IMR-90 (cell line): ENCODE measurements at regions not wholly inside any gene's neighbourhood (a gene's known extent, or its start where the extent isn't known, plus 50 kb on each side); places are given as distances from the start of the nearest gene placed in this dataset.

Source experiments
- ATAC-seq: fragments of 200-7000 bp; cut with Tn5 transposase; 2 replicates; pipeline ENCODE4 v1.9.1; 2020; ENCODE audit warnings: low read depth, mild to moderate bottlenecking, moderate library complexity
- BruUV-seq: library from RNA; stranded (reverse); fragments of 400-500 nt; replicated peaks from 2 replicates; lab custom pipeline; 2021; lab: Mats Ljungman, UMichigan
- CTCF ChIA-PET: fragments of 300-600 bp; formaldehyde crosslinking; extraction: SDS; loops from one replicate; lab custom pipeline; 2021; ENCODE audit warnings: antibody characterized with exemption; lab: Yijun Ruan, JAX
- POLR2A ChIA-PET: fragments of 300-600 bp; sonication (Branson Sonifier 250); formaldehyde crosslinking; loops from one replicate; lab custom pipeline; 2022; ENCODE audit warnings: antibody characterized with exemption; ENCODE audit not compliant: unreplicated experiment; lab: Charles Lee
- DNase-seq: peaks from one replicate; pipeline ENCODE4 v3.0.0; 2013
- H2AFZ ChIP-seq: replicated peaks from 2 replicates; pipeline ENCODE3; 2013; ENCODE audit warnings: low read length, mild to moderate bottlenecking; ENCODE audit not compliant: poor library complexity
- H2AK5ac ChIP-seq: 2 replicates; pipeline ENCODE4 v1.6.1; 2013; ENCODE audit warnings: low read depth, low read length, inconsistent platforms
- H2AK9ac ChIP-seq: replicated peaks from 2 replicates; pipeline ENCODE3; 2013; ENCODE audit warnings: mild to moderate bottlenecking, low read depth, low read length, moderate library complexity; ENCODE audit not compliant: poor library complexity
- H2BK120ac ChIP-seq: 2 replicates; pipeline ENCODE4 v1.6.1; 2013; ENCODE audit warnings: low read depth, low read length, inconsistent platforms
- H2BK15ac ChIP-seq: 3 replicates; pipeline ENCODE4 v1.6.1; 2013; ENCODE audit warnings: low read depth, low read length, inconsistent platforms
- H2BK20ac ChIP-seq: 2 replicates; pipeline ENCODE4 v1.6.1; 2013; ENCODE audit warnings: low read depth, mild to moderate bottlenecking, inconsistent platforms, low read length, moderate library complexity
- H2BK5ac ChIP-seq: 2 replicates; pipeline ENCODE4 v1.6.1; 2013; ENCODE audit warnings: mild to moderate bottlenecking, low read depth, low read length, inconsistent platforms; ENCODE audit not compliant: poor library complexity, severe bottlenecking
- H3K14ac ChIP-seq: replicated peaks from 2 replicates; pipeline ENCODE4 v1.6.1; 2013; ENCODE audit warnings: low read depth, low read length, inconsistent platforms
- H3K18ac ChIP-seq: 2 replicates; pipeline ENCODE4 v1.6.1; 2013; ENCODE audit warnings: low read depth, low read length, control low read depth
- H3K23ac ChIP-seq: 2 replicates; pipeline ENCODE4 v1.6.1; 2013; ENCODE audit warnings: low read depth, low read length, inconsistent platforms
- H3K27ac ChIP-seq: 2 replicates; pipeline ENCODE4 v1.5.1; 2013; ENCODE audit warnings: mild to moderate bottlenecking, control low read depth, low read length; ENCODE audit not compliant: insufficient read depth
- H3K27me3 ChIP-seq: 2 replicates; pipeline ENCODE4 v1.6.1; 2013; ENCODE audit warnings: low read length; ENCODE audit not compliant: control insufficient read depth, insufficient read depth
- H3K36me3 ChIP-seq: 2 replicates; pipeline ENCODE4 v1.6.1; 2013; ENCODE audit warnings: low read length, mixed read lengths; ENCODE audit not compliant: control insufficient read depth, insufficient read depth
- H3K4ac ChIP-seq: 2 replicates; pipeline ENCODE4 v1.6.1; 2013; ENCODE audit warnings: low read depth, low read length, inconsistent platforms
- H3K4me1 ChIP-seq: 2 replicates; pipeline ENCODE4 v1.6.1; 2013; ENCODE audit warnings: low read length, mixed read lengths; ENCODE audit not compliant: control insufficient read depth, insufficient read depth
- H3K4me2 ChIP-seq: 2 replicates; pipeline ENCODE4 v1.6.1; 2013; ENCODE audit warnings: low read depth, mild to moderate bottlenecking, control low read depth, low read length, moderate library complexity
- H3K4me3 ChIP-seq: 2 replicates; pipeline ENCODE4 v1.5.1; 2013; ENCODE audit warnings: low read depth, mild to moderate bottlenecking, control low read depth, low read length, moderate library complexity; ENCODE audit not compliant: insufficient read depth
- H3K56ac ChIP-seq: 2 replicates; pipeline ENCODE4 v1.6.1; 2013; ENCODE audit warnings: low read length, inconsistent platforms; ENCODE audit not compliant: insufficient read depth; ENCODE audit errors: extremely low read depth
- H3K79me1 ChIP-seq, 2 experiments: 2 replicates each; pipeline ENCODE4 v1.6.1; 2013; ENCODE audit warnings: low read length in 2 of 2, inconsistent platforms in 1 of 2, low read depth in 1 of 2
- H3K9ac ChIP-seq: 2 replicates; pipeline ENCODE4 v1.6.1; 2013; ENCODE audit warnings: low read depth, low read length, control low read depth
- H3K9me1 ChIP-seq: 2 replicates; pipeline ENCODE4 v1.6.1; 2013; ENCODE audit warnings: low read length, inconsistent platforms; ENCODE audit not compliant: insufficient read depth
- H3K9me3 ChIP-seq: 2 replicates; pipeline ENCODE4 v1.6.1; 2013; ENCODE audit warnings: low read length; ENCODE audit not compliant: control insufficient read depth, insufficient read depth
- H4K20me1 ChIP-seq: 2 replicates; pipeline ENCODE4 v1.6.1; 2013; ENCODE audit warnings: low read length, inconsistent platforms; ENCODE audit not compliant: insufficient read depth
- H4K5ac ChIP-seq: 2 replicates; pipeline ENCODE4 v1.6.1; 2013; ENCODE audit warnings: mild to moderate bottlenecking, low read depth, low read length, control low read depth
- H4K8ac ChIP-seq, 2 experiments: 2 replicates each; pipeline ENCODE4 v1.6.1; 2013; ENCODE audit warnings: low read depth in 2 of 2, low read length in 2 of 2, control low read depth in 1 of 2, inconsistent platforms in 1 of 2
- H4K91ac ChIP-seq: 2 replicates; pipeline ENCODE4 v1.6.1; 2013; ENCODE audit warnings: low read depth, low read length, inconsistent platforms; ENCODE audit not compliant: insufficient read depth
- BHLHE40 ChIP-seq: fragments of 150-350 bp; IDR thresholded peaks from 2 replicates; pipeline ENCODE4 v1.6.1; 2016; ENCODE audit warnings: mild to moderate bottlenecking, low read depth, low read length
- CEBPB ChIP-seq: IDR thresholded peaks from 2 replicates; pipeline ENCODE4 v1.6.1; 2012; ENCODE audit warnings: low read depth, low read length, improper control_type of control experiment
- FOS ChIP-seq: fragments of 150-350 bp; IDR thresholded peaks from 2 replicates; pipeline ENCODE4 v1.6.1; 2016; ENCODE audit warnings: low read depth, low read length
- MAFK ChIP-seq: IDR thresholded peaks from 2 replicates; pipeline ENCODE4 v1.6.1; 2012; ENCODE audit warnings: low read depth, low read length, improper control_type of control experiment
- MAZ ChIP-seq: IDR thresholded peaks from 2 replicates; pipeline ENCODE4 v1.6.1; 2012; ENCODE audit warnings: low read depth, mild to moderate bottlenecking, low read length, improper control_type of control experiment, moderate library complexity, borderline replicate concordance
- NFE2L2 ChIP-seq: fragments of 150-350 bp; IDR thresholded peaks from 2 replicates; pipeline ENCODE4 v1.6.1; 2016; ENCODE audit warnings: low read depth, mild to moderate bottlenecking, low read length
- RAD21 ChIP-seq: IDR thresholded peaks from 2 replicates; pipeline ENCODE4 v1.6.1; 2012; ENCODE audit warnings: low read length, improper control_type of control experiment
- RCOR1 ChIP-seq: IDR thresholded peaks from 2 replicates; pipeline ENCODE4 v1.6.1; 2012; ENCODE audit warnings: mild to moderate bottlenecking, low read length, improper control_type of control experiment; ENCODE audit not compliant: insufficient replicate concordance
- SMC3 ChIP-seq: fragments of 150-350 bp; IDR thresholded peaks from 2 replicates; pipeline ENCODE4 v1.6.1; 2016; ENCODE audit warnings: low read depth, mild to moderate bottlenecking, antibody characterized with exemption, low read length, moderate library complexity
- WGBS, 2 experiments: methylation state at CpG; one replicate each; pipeline versions ENCODE4 v1.1.5 to v1.1.7; 2013; ENCODE audit warnings: missing lambda C conversion rate in 2 of 2; ENCODE audit not compliant: insufficient read length in 1 of 2; ENCODE audit errors: extremely low coverage in 2 of 2; 5-methylcytosine and 5-hydroxymethylcytosine counted together
- dilution Hi-C: fragments of 300-500 bp; cut with HindIII; formaldehyde crosslinking; loops from one replicate; pipeline ENCODE4 v1.14.3; 2018; ENCODE audit warnings: low sequenced_read_pairs; ENCODE audit not compliant: unreplicated experiment
- in situ Hi-C: fragments of 300-500 bp; cut with MboI; formaldehyde crosslinking; loops from 3 replicates; pipeline ENCODE4 v1.14.3; 2019; ENCODE audit warnings: low sequenced_read_pairs, inconsistent platforms, mixed read lengths
- intact Hi-C: fragments of 100-400 bp; cut with micrococcal nuclease; formaldehyde crosslinking; loops from 2 replicates; pipeline ENCODE4 v1.10.0; 2022
- TF ChIP-seq, protein P1 (sequence below): fragments of 150-350 bp; IDR thresholded peaks from 2 replicates; pipeline ENCODE4 v1.6.1; 2017; ENCODE audit warnings: mild to moderate bottlenecking, antibody characterized with exemption, low read length, low read depth

DNA sequence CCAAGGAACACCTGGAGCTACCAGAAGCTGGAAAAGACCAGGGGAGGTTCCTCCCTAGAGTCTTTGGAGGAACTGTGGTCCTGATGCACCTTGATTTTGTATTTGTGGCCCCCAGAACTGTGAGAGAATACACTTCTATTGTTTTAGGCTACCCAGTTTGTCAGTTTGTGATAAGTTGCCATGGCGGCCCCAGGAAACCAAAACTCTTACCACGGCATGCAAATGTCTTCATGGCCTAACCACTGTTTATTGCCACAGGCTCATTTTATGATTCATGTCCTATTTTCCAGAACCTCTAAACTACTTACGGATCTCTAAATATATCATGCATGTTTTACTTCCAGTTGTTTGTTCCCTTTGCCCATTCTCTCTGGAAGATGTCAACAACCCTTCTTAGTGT lies 1250.7 kb upstream of the FAM98A start:
- H2AFZ ChIP-seq: no peak overlapping the region
- CTCF ChIA-PET: no interaction called here
- no peaks in the 10 kb centered on the region for H3K4me1 ChIP-seq
- no peaks in the 10 kb centered on the region for H3K79me1 ChIP-seq
- H3K56ac ChIP-seq: no peak overlapping the region
- intact Hi-C loops: no loop called here
- ATAC-seq (no peak), DNase-seq (no peak)
- H3K14ac ChIP-seq: no peak overlapping the region
- no peak overlapping the region for H2BK20ac ChIP-seq
- no peak overlapping the region for H4K5ac ChIP-seq
- H3K27ac ChIP-seq: no peak overlapping the region
- H2AK5ac ChIP-seq: no peak overlapping the region
- H4K8ac ChIP-seq: no peak overlapping the region
- no peak overlapping the region for H3K4me3 ChIP-seq
- H2BK120ac ChIP-seq: no peak overlapping the region
- H2BK5ac ChIP-seq: no peak overlapping the region
- no peak overlapping the region for H3K4me2 ChIP-seq
- WGBS, 2 experiments: 60% methylated on average over 1 of the region's 3 CpGs; no CpG with 5 or more reads in 1 of the 2 experiments
- no peaks in the 10 kb centered on the region for H3K9me1 ChIP-seq
- no peaks in the 10 kb centered on the region for H3K27me3 ChIP-seq
- no peak overlapping the region for H4K91ac ChIP-seq
- no peak overlapping the region for H2AK9ac ChIP-seq
- no peak overlapping the region for H3K9ac ChIP-seq
- peaks cover 17% of the 10 kb centered on the region for H3K9me3 ChIP-seq
- TF ChIP-seq, protein P1, sequence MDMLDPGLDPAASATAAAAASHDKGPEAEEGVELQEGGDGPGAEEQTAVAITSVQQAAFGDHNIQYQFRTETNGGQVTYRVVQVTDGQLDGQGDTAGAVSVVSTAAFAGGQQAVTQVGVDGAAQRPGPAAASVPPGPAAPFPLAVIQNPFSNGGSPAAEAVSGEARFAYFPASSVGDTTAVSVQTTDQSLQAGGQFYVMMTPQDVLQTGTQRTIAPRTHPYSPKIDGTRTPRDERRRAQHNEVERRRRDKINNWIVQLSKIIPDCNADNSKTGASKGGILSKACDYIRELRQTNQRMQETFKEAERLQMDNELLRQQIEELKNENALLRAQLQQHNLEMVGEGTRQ: no peak
- TF ChIP-seq MAZ: no peak
- no peak for TF ChIP-seq FOS
- TF ChIP-seq CEBPB: no peak
- TF ChIP-seq RAD21: no peak
- no peak for TF ChIP-seq SMC3
- no peak for TF ChIP-seq MAFK
- TF ChIP-seq NFE2L2: no peak
- no peak for TF ChIP-seq RCOR1
- no peak for TF ChIP-seq BHLHE40
- dilution Hi-C loops: no loop called here
- POLR2A ChIA-PET: no interaction called here
- no peak overlapping the region for H3K23ac ChIP-seq
- no peak overlapping the region for H2BK15ac ChIP-seq
- no peak overlapping the region for H3K4ac ChIP-seq
- no peak overlapping the region for H3K18ac ChIP-seq
- no peaks in the 10 kb centered on the region for H4K20me1 ChIP-seq
- H3K36me3 ChIP-seq: no peaks in the 10 kb centered on the region
- in situ Hi-C loops: no loop called here
- BruUV-seq: no TSS peak
